HepG2 (cell line): ENCODE measurements at regions not wholly inside any gene's neighbourhood (a gene's known extent, or its start where the extent isn't known, plus 50 kb on each side); places are given as distances from the start of the nearest gene placed in this dataset.

ENCODE experiments used
- ATAC-seq: fragments of 200-7000 bp; cut with Tn5 transposase; 3 replicates; pipeline ENCODE4 v1.9.1; 2020; ENCODE audit warnings: mild to moderate bottlenecking, moderate library complexity
- BruUV-seq: library from RNA; stranded (reverse); fragments of 400-500 nt; replicated peaks from 2 replicates; lab custom pipeline; 2021; lab: Mats Ljungman, UMichigan
- CTCF ChIA-PET: fragments of 300-600 bp; formaldehyde crosslinking; extraction: SDS; loops from one replicate; lab custom pipeline; 2021; ENCODE audit warnings: low total read pairs, inconsistent platforms, low intra/inter-chr PET ratio; lab: Yijun Ruan, JAX
- POLR2A ChIA-PET: fragments of 350-600 bp; sonication (Branson Sonifier 250); formaldehyde crosslinking; loops from one replicate; lab custom pipeline; 2020; ENCODE audit warnings: antibody characterized with exemption, inconsistent platforms; lab: Yijun Ruan, JAX
- DNase-seq: peaks from one replicate; pipeline ENCODE4 v3.0.0-alpha.2; 2015; ENCODE audit warnings: low spot score
- FAIRE-seq: peaks from 3 replicates; lab custom pipeline; 2011; peaks lifted over from hg19 to GRCh38; lab: Jason Lieb, UNC
- H2AFZ ChIP-seq: one replicate; pipeline ENCODE4 v1.6.1; 2011; ENCODE audit warnings: low read length, inconsistent platforms
- H3K27ac ChIP-seq: fragments of 300-600 bp; 3 replicates; pipeline ENCODE4 v1.8.0; 2011; ENCODE audit warnings: mixed run types, mild to moderate bottlenecking, mixed read lengths, low read length, inconsistent platforms; ENCODE audit not compliant: insufficient read depth; ENCODE audit errors: extremely low read length
- H3K27me3 ChIP-seq, 2 experiments: fragments of 200-600 bp in 1 of 2; 2 replicates in 1 of 2; 3 replicates in 1 of 2; pipeline versions ENCODE4 v1.6.0 to v1.8.0; 2011; ENCODE audit warnings: low read length in 2 of 2, mild to moderate bottlenecking in 2 of 2, moderate library complexity in 2 of 2, inconsistent platforms in 1 of 2; ENCODE audit not compliant: insufficient read depth in 2 of 2, control insufficient read depth in 1 of 2
- H3K36me3 ChIP-seq, 2 experiments: fragments of 200-600 bp in 1 of 2; replicated peaks in 1 of 2; 2 replicates in 1 of 2; 3 replicates in 1 of 2; pipeline versions ENCODE4 v1.5.1 to v1.8.0; 2011; ENCODE audit warnings: low read length in 2 of 2, inconsistent platforms in 1 of 2; ENCODE audit not compliant: insufficient read depth in 2 of 2, control insufficient read depth in 1 of 2
- H3K4me1 ChIP-seq: 2 replicates; pipeline ENCODE4 v1.5.1; 2012; ENCODE audit warnings: low read length, inconsistent platforms; ENCODE audit not compliant: insufficient read depth
- H3K4me2 ChIP-seq: 2 replicates; pipeline ENCODE4 v1.6.0; 2011; ENCODE audit warnings: low read depth, low read length, inconsistent platforms
- H3K4me3 ChIP-seq, 3 experiments: fragments of 200-600 bp in 1 of 3; sonication (generic), shearing (Covaris generic) in 1 of 3; replicated peaks in 1 of 3; 2 replicates each; pipeline ENCODE4 v1.5.1; 2011 to 2016; ENCODE audit warnings: low read length in 3 of 3, inconsistent platforms in 2 of 3, low read depth in 2 of 3, mild to moderate bottlenecking in 2 of 3, control low read depth in 1 of 3, mixed read lengths in 1 of 3; ENCODE audit not compliant: insufficient read depth in 1 of 3
- H3K79me2 ChIP-seq: one replicate; pipeline ENCODE4 v1.6.1; 2011; ENCODE audit warnings: low read length, inconsistent platforms; ENCODE audit not compliant: insufficient read depth
- H3K9ac ChIP-seq: 2 replicates; pipeline ENCODE4 v1.6.0; 2011; ENCODE audit warnings: mild to moderate bottlenecking, low read depth, low read length, inconsistent platforms; ENCODE audit not compliant: insufficient read depth
- H3K9me3 ChIP-seq: 2 replicates; pipeline ENCODE4 v1.5.1; 2012; ENCODE audit warnings: mild to moderate bottlenecking, low read length
- H4K20me1 ChIP-seq: 2 replicates; pipeline ENCODE4 v1.6.0; 2011; ENCODE audit warnings: inconsistent platforms, mild to moderate bottlenecking, low read length, moderate library complexity; ENCODE audit not compliant: insufficient read depth
- AGO2 ChIP-seq: fragments of 200-400 bp; formaldehyde crosslinking; optimal IDR thresholded peaks from 2 replicates; pipeline ENCODE3; 2017; ENCODE audit warnings: mild to moderate bottlenecking, low read depth, low read length, moderate library complexity
- ATF2 ChIP-seq: sonication (generic); formaldehyde crosslinking; IDR thresholded peaks from 2 replicates; pipeline ENCODE4 v1.4.0; 2020; ENCODE audit warnings: missing genetic modification reagents
- CBX1 ChIP-seq: IDR thresholded peaks from one replicate; pipeline ENCODE4 v1.6.1; 2016; ENCODE audit warnings: antibody characterized with exemption, low read depth
- GABPB1 ChIP-seq: IDR thresholded peaks from 2 replicates; pipeline ENCODE4 v1.6.1; 2016; ENCODE audit warnings: mild to moderate bottlenecking, missing genetic modification reagents, moderate library complexity, missing compliant biosample characterization
- GPN1 ChIP-seq: sonication (generic); formaldehyde crosslinking; IDR thresholded peaks from 2 replicates; pipeline ENCODE4 v1.5.1; 2020; ENCODE audit warnings: missing genetic modification reagents, borderline replicate concordance
- HOMEZ ChIP-seq: IDR thresholded peaks from 2 replicates; pipeline ENCODE4 v1.6.1; 2016; ENCODE audit warnings: low read depth
- POLR2AphosphoS5 ChIP-seq: IDR thresholded peaks from 2 replicates; pipeline ENCODE4 v1.6.1; 2012; ENCODE audit warnings: low read depth, low read length
- PTBP1 ChIP-seq: fragments of 200-400 bp; formaldehyde crosslinking; IDR thresholded peaks from 2 replicates; pipeline ENCODE4 v1.6.1; 2018; ENCODE audit warnings: low read length, low read depth; ENCODE audit not compliant: poor library complexity, severe bottlenecking
- ZNF124 ChIP-seq: sonication (generic); formaldehyde crosslinking; IDR thresholded peaks from 2 replicates; pipeline ENCODE4 v1.4.0; 2020; ENCODE audit warnings: missing genetic modification reagents
- WGBS: methylation state at CpG from one replicate; pipeline ENCODE4 v1.1.6; 2017; ENCODE audit warnings: low lambda C conversion rate; 5-methylcytosine and 5-hydroxymethylcytosine counted together
- in situ Hi-C: cut with HindIII; loops from 2 replicates; pipeline ENCODE4 v1.10.0; 2017; ENCODE audit warnings: low pct_unique_long_range_greater_than_20kb; ENCODE audit not compliant: extremely low pct_ligation_motif_present
- intact Hi-C: fragments of 100-400 bp; cut with micrococcal nuclease; formaldehyde crosslinking; loops from one replicate; pipeline ENCODE4 v1.10.0; 2022; ENCODE audit not compliant: unreplicated experiment

- TF ChIP-seq ZNF124 (CRISPR knock-in tag) (no peak), HOMEZ (CRISPR knock-in tag) (no peak)
Observed at GRCh38 chr13:82719987-82720386, 1162.3 kb downstream of the SLITRK1 start (continued).

- no peaks in the 10 kb centered on the region for H4K20me1 ChIP-seq
- H3K4me3 ChIP-seq, result no peak overlapping the region
- H3K36me3 ChIP-seq, result no peaks in the 10 kb centered on the region
- BruUV-seq, result no TSS peak
- POLR2A ChIA-PET, result no interaction called here
- H3K27me3 ChIP-seq, result no peaks in the 10 kb centered on the region
- H3K4me1 ChIP-seq, result no peaks in the 10 kb centered on the region
- in situ Hi-C loops, result no loop called here
- CTCF ChIA-PET, result no interaction called here
- WGBS, result 0% methylated on average over 2 of the region's 2 CpGs
- no peak for FAIRE-seq
- H3K9ac ChIP-seq, result no peak overlapping the region
- DNase-seq, result no peak
- H2AFZ ChIP-seq, result no peak overlapping the region
- H3K27ac ChIP-seq, result no peak overlapping the region
- intact Hi-C loops, result no loop called here
- H3K79me2 ChIP-seq, result no peaks in the 10 kb centered on the region
- no peak for ATAC-seq
- no peak for TF ChIP-seq PTBP1
- no peak for TF ChIP-seq GPN1
- TF ChIP-seq GABPB1 (CRISPR knock-in tag), result no peak
- no peak for TF ChIP-seq ATF2 (CRISPR knock-in tag)
- no peak for TF ChIP-seq CBX1
- TF ChIP-seq POLR2AphosphoS5, result no peak
- no peak for TF ChIP-seq AGO2
- no peak overlapping the region for H3K4me2 ChIP-seq
- H3K9me3 ChIP-seq, result no peaks in the 10 kb centered on the region
Observed at GRCh38 chr13:82717249-82717648, 1165.0 kb downstream of the SLITRK1 start.
